H1 (cell line): ENCODE measurements at regions not wholly inside any gene's neighbourhood (a gene's known extent, or its start where the extent isn't known, plus 50 kb on each side); places are given as distances from the start of the nearest gene placed in this dataset.

Experiments used
- GABPA ChIP-seq: IDR thresholded peaks from 2 replicates; pipeline ENCODE4 v1.6.1; 2011; ENCODE audit warnings: mild to moderate bottlenecking, low read length, moderate library complexity, borderline replicate concordance; ENCODE audit not compliant: insufficient read depth
- RFX5 ChIP-seq: IDR thresholded peaks from 2 replicates; pipeline ENCODE4 v1.6.1; 2011; ENCODE audit warnings: low read depth, low read length, improper control_type of control experiment, borderline replicate concordance

DNA sequence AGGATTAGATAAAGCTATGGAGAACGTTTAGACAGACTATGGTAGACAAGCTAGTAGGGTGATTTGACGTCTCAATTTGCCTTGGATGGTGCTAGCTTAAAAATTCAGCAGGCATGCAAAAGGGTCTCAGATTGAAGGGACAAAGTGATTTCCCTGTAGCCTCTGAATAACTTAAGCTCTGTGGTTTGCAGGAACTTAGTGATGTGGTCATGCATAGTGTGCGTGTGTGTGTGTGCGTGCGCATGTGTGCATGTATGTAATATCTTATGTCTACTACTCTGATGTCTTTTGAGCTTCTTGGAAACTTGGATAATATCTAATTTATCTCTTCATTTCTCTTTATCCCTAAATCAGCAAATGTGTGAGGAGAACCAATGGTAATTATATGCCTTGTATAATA, 183.6 kb upstream of the TNC start (continued):
- TF ChIP-seq GABPA (no peak), RFX5 (no peak)
